CD14-positive monocyte (primary cell): ENCODE measurements at regions not wholly inside any gene's neighbourhood (a gene's known extent, or its start where the extent isn't known, plus 50 kb on each side); places are given as distances from the start of the nearest gene placed in this dataset.
"Not testable (repeated sequence)": the region's sequence is repeated elsewhere in the genome, so short reads cannot be mapped to it uniquely, and the experiment has no call there.

Experiments used
- DNase-seq, 3 donors: peaks; one replicate each; pipeline ENCODE4 v3.0.0-alpha.2; 2011 to 2022
- H2AFZ ChIP-seq: 2 replicates; pipeline ENCODE4 v1.6.0; 2012; ENCODE audit warnings: mild to moderate bottlenecking, low read depth, low read length, inconsistent platforms; ENCODE audit not compliant: insufficient read depth, poor library complexity, severe bottlenecking
- H3K27ac ChIP-seq, 2 donors: 1 replicate in 1 of 2; 2 replicates in 1 of 2; pipeline ENCODE4 v1.5.1; 2012 to 2013; ENCODE audit warnings: low read length in 2 of 2, control low read depth in 1 of 2, inconsistent platforms in 1 of 2, low read depth in 1 of 2, mild to moderate bottlenecking in 1 of 2
- H3K27me3 ChIP-seq, 2 donors: one replicate each; pipeline versions ENCODE4 v1.6.0 to v1.6.1; 2011 to 2013; ENCODE audit warnings: low read length in 2 of 2; ENCODE audit not compliant: control insufficient read depth in 2 of 2, insufficient read depth in 2 of 2
- H3K36me3 ChIP-seq, 2 donors: replicated peaks in 1 of 2; 1 replicate in 1 of 2; 2 replicates in 1 of 2; pipeline versions ENCODE4 v1.5.1 to v1.6.1; 2012 to 2013; ENCODE audit warnings: low read length in 2 of 2, control low read depth in 1 of 2, inconsistent platforms in 1 of 2, mild to moderate bottlenecking in 1 of 2; ENCODE audit not compliant: insufficient read depth in 2 of 2, control insufficient read depth in 1 of 2
- H3K4me1 ChIP-seq, 2 donors: 1 replicate in 1 of 2; 2 replicates in 1 of 2; pipeline versions ENCODE4 v1.5.1 to v1.6.1; 2012 to 2013; ENCODE audit warnings: low read length in 2 of 2, control low read depth in 1 of 2, inconsistent platforms in 1 of 2, mild to moderate bottlenecking in 1 of 2, moderate library complexity in 1 of 2; ENCODE audit not compliant: insufficient read depth in 2 of 2, control insufficient read depth in 1 of 2
- H3K4me2 ChIP-seq: replicated peaks from 2 replicates; pipeline ENCODE3; 2012; ENCODE audit warnings: low read length, moderate library complexity, mild to moderate bottlenecking; ENCODE audit not compliant: poor library complexity, severe bottlenecking; ENCODE audit errors: extremely low read depth
- H3K4me3 ChIP-seq, 3 experiments: fragments of 200-600 bp in 1 of 3; sonication (generic) in 1 of 3; replicated peaks in 1 of 3; 1 replicate in 2 of 3; 2 replicates in 1 of 3; pipeline ENCODE4 v1.5.1; 2011 to 2013; ENCODE audit warnings: low read length in 3 of 3, mild to moderate bottlenecking in 3 of 3, control low read depth in 2 of 3, low read depth in 2 of 3, inconsistent platforms in 1 of 3, moderate library complexity in 1 of 3
- H3K79me2 ChIP-seq: 2 replicates; pipeline ENCODE4 v1.6.0; 2012; ENCODE audit warnings: mild to moderate bottlenecking, control low read depth, inconsistent platforms, low read length, moderate library complexity; ENCODE audit not compliant: insufficient read depth
- H3K9ac ChIP-seq: 2 replicates; pipeline ENCODE4 v1.6.0; 2017; ENCODE audit warnings: low read length, mild to moderate bottlenecking; ENCODE audit not compliant: insufficient read depth, poor library complexity, severe bottlenecking
- H3K9me3 ChIP-seq, 2 donors: replicated peaks in 1 of 2; 1 replicate in 1 of 2; 2 replicates in 1 of 2; pipeline versions ENCODE4 v1.5.1 to v1.6.1; 2012 to 2013; ENCODE audit warnings: low read length in 2 of 2, control low read depth in 1 of 2; ENCODE audit not compliant: control insufficient read depth in 1 of 2, insufficient read depth in 1 of 2
- H4K20me1 ChIP-seq: 2 replicates; pipeline ENCODE4 v1.6.0; 2012; ENCODE audit warnings: mild to moderate bottlenecking, low read length, control low read depth, moderate library complexity; ENCODE audit not compliant: insufficient read depth
- H3K27ac Mint-ChIP-seq, 7 donors: one replicate each; pipeline ENCODE4 v1.8.0; 2020; ENCODE audit warnings: mild to moderate bottlenecking in 7 of 7, mixed read lengths in 7 of 7, moderate library complexity in 6 of 7, inconsistent platforms in 2 of 7
- H3K27me3 Mint-ChIP-seq, 3 donors: one replicate each; pipeline ENCODE4 v1.8.0; 2021 to 2022; ENCODE audit warnings: low read depth in 3 of 3, mild to moderate bottlenecking in 3 of 3, mixed read lengths in 3 of 3, moderate library complexity in 3 of 3, inconsistent platforms in 1 of 3
- H3K36me3 Mint-ChIP-seq, 2 donors: one replicate each; pipeline ENCODE4 v1.8.0; 2020; ENCODE audit warnings: mixed read lengths in 2 of 2, inconsistent platforms in 1 of 2, mild to moderate bottlenecking in 1 of 2
- H3K4me1 Mint-ChIP-seq: one replicate; pipeline ENCODE4 v1.8.0; 2020; ENCODE audit warnings: mild to moderate bottlenecking, mixed read lengths
- H3K4me3 Mint-ChIP-seq, 2 donors: one replicate each; pipeline ENCODE4 v1.8.0; 2020; ENCODE audit warnings: mild to moderate bottlenecking in 2 of 2, mixed read lengths in 2 of 2, moderate library complexity in 1 of 2
- H3K9me3 Mint-ChIP-seq, 7 donors: one replicate each; pipeline ENCODE4 v1.8.0; 2020 to 2022; ENCODE audit warnings: mixed read lengths in 7 of 7, mild to moderate bottlenecking in 6 of 7, moderate library complexity in 6 of 7, inconsistent platforms in 2 of 7
- WGBS: methylation state at CpG from one replicate; pipeline ENCODE4 v1.1.5; 2013; ENCODE audit warnings: missing lambda C conversion rate; ENCODE audit not compliant: insufficient coverage; 5-methylcytosine and 5-hydroxymethylcytosine counted together
- intact Hi-C, 2 donors: fragments of 100-400 bp; cut with micrococcal nuclease; formaldehyde crosslinking; loops; one replicate each; pipeline versions ENCODE4 v1.15.0 to v1.15.1; 2023

- H3K27ac ChIP-seq, H3K79me2 ChIP-seq, H3K9me3 ChIP-seq, H3K9me3 Mint-ChIP-seq, DNase-seq, H3K36me3 Mint-ChIP-seq, H2AFZ ChIP-seq, H3K4me2 ChIP-seq, H3K27ac Mint-ChIP-seq, H4K20me1 ChIP-seq, intact Hi-C loops, H3K4me3 ChIP-seq, H3K4me1 Mint-ChIP-seq, H3K9ac ChIP-seq, H3K36me3 ChIP-seq, H3K27me3 ChIP-seq, H3K4me1 ChIP-seq, H3K27me3 Mint-ChIP-seq, H3K4me3 Mint-ChIP-seq: not testable (repeated sequence)
- no CpG with 5 or more reads among the region's 11 CpGs for WGBS
Measured at GRCh38 chr1:145176285-145176925, 65.6 kb downstream of the PPIAL4D start.

GRCh38 chr1:145174377-145174776 is 67.6 kb downstream of the PPIAL4D start:
- H3K4me2 ChIP-seq, H2AFZ ChIP-seq, intact Hi-C loops, H3K4me1 ChIP-seq, H3K36me3 ChIP-seq, H3K4me1 Mint-ChIP-seq, H3K4me3 Mint-ChIP-seq, H3K36me3 Mint-ChIP-seq, DNase-seq, H3K9me3 Mint-ChIP-seq, H3K27ac ChIP-seq, H3K27ac Mint-ChIP-seq, H3K27me3 Mint-ChIP-seq, H3K9ac ChIP-seq, H3K27me3 ChIP-seq, H3K79me2 ChIP-seq, H4K20me1 ChIP-seq, H3K9me3 ChIP-seq, H3K4me3 ChIP-seq: not testable (repeated sequence)
- no CpG with 5 or more reads among the region's 3 CpGs for WGBS

- H3K27ac Mint-ChIP-seq, H3K27me3 ChIP-seq, H3K79me2 ChIP-seq, H3K4me1 ChIP-seq, H3K36me3 ChIP-seq, H3K4me1 Mint-ChIP-seq, H3K4me3 ChIP-seq, intact Hi-C loops, H3K9ac ChIP-seq, H3K27me3 Mint-ChIP-seq, H3K9me3 ChIP-seq, H3K36me3 Mint-ChIP-seq, H3K27ac ChIP-seq, H2AFZ ChIP-seq, H3K4me2 ChIP-seq, H4K20me1 ChIP-seq: not testable (repeated sequence)
- peaks cover 2 to 14% (median 8%) of the 10 kb centered on the region in 7 donors for H3K9me3 Mint-ChIP-seq
- peak overlapping the region in 1 of 2 donors; percentile 61 for H3K4me3 Mint-ChIP-seq
- peak in 1 of 3 donors; percentile 0 for DNase-seq
- WGBS: 85% methylated on average over 10 of the region's 37 CpGs
Measured at GRCh38 chr1:145168220-145168848, 72.6 kb downstream of the FAM72D start.

GRCh38 chr1:145164360-145164759 is 68.6 kb downstream of the FAM72D start:
- H4K20me1 ChIP-seq, H3K9me3 ChIP-seq, DNase-seq, H3K4me2 ChIP-seq, H3K4me3 Mint-ChIP-seq, H3K36me3 Mint-ChIP-seq, H3K4me1 Mint-ChIP-seq, intact Hi-C loops, H3K27me3 ChIP-seq, H3K4me3 ChIP-seq, H3K79me2 ChIP-seq, H3K27ac ChIP-seq, H3K27me3 Mint-ChIP-seq, H3K9me3 Mint-ChIP-seq, H3K9ac ChIP-seq, H3K4me1 ChIP-seq, H2AFZ ChIP-seq, H3K27ac Mint-ChIP-seq, H3K36me3 ChIP-seq: not testable (repeated sequence)
- no CpG with 5 or more reads among the region's 3 CpGs for WGBS
